ENCODE measurements at regions not wholly inside any gene's neighbourhood (a gene's known extent, or its start where the extent isn't known, plus 50 kb on each side); places are given as distances from the start of the nearest gene placed in this dataset.

- no peak for DNase-seq (ENCODE audit: low read depth)
These were observed 81.7 kb upstream of the ARHGAP24 start for GRCh38 chr4:85393201-85393600.

- no peak for DNase-seq (ENCODE audit: low read depth)
These were observed 76.7 kb upstream of the ARHGAP24 start for GRCh38 chr4:85398276-85398675.

GRCh38 chr4:85399270-85399669, 75.7 kb upstream of the ARHGAP24 start:
- no peak for DNase-seq (ENCODE audit: low read depth)

GRCh38 chr4:85402371-85402770, 72.6 kb upstream of the ARHGAP24 start:
- DNase-seq (ENCODE audit: low read depth): no peak

- no peak for DNase-seq (ENCODE audit: low read depth)
These were observed 68.8 kb upstream of the ARHGAP24 start for GRCh38 chr4:85406185-85406584.

- DNase-seq (ENCODE audit: low read depth): no peak
These were observed 67.4 kb upstream of the ARHGAP24 start for GRCh38 chr4:85407546-85407945.

GRCh38 chr4:85408301-85408700, 66.6 kb upstream of the ARHGAP24 start:
- no peak for DNase-seq (ENCODE audit: low read depth)

- peak; percentile 9 for DNase-seq (ENCODE audit: low read depth)
These were observed 65.7 kb upstream of the ARHGAP24 start for GRCh38 chr4:85409251-85409650.

GRCh38 chr4:85411386-85411785, 63.6 kb upstream of the ARHGAP24 start:
- no peak for DNase-seq (ENCODE audit: low read depth)

GRCh38 chr4:85414972-85415371, 60.0 kb upstream of the ARHGAP24 start:
- DNase-seq (ENCODE audit: low read depth): no peak

- DNase-seq (ENCODE audit: low read depth): no peak
These were observed 58.9 kb upstream of the ARHGAP24 start for GRCh38 chr4:85416094-85416493.

- DNase-seq (ENCODE audit: low read depth): no peak
These were observed 55.8 kb upstream of the ARHGAP24 start for GRCh38 chr4:85419103-85419502.

GRCh38 chr4:85420831-85421230, 54.1 kb upstream of the ARHGAP24 start:
- DNase-seq (ENCODE audit: low read depth): no peak

GRCh38 chr4:85423431-85423830, 51.5 kb upstream of the ARHGAP24 start:
- DNase-seq (ENCODE audit: low read depth): no peak

Measured in HS-27A (cell line).